ENCODE measurements at regions not wholly inside any gene's neighbourhood (a gene's known extent, or its start where the extent isn't known, plus 50 kb on each side); places are given as distances from the start of the nearest gene placed in this dataset.

DNA sequence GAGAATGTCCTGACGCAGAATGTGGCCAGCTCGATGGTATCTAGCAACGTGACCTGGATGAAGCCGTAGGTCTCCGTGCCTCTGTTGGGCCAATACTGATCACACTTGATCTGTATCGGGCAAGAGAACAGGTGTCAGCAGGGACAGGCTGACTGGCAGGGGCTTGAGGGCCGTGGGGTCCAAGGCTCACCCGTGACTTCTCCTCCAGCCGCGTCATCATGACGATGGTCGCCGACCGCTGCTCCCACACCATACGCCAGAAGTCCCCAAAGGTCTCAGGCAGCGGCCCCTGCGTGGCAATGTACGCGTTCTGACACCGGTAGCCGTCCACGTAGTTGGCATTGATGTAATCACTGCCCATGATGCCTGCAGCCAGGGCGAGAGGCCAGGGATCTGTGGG, 126.2 kb downstream of the PTPRS start:
- Histone ChIP-seq H3K4me3 (no peak overlapping the region), H3F3A (ENCODE audit: insufficient read depth, low read depth) (no peaks in the 10 kb centered on the region), H3K27me3 (ENCODE audit: insufficient read depth, low read depth) (no peaks in the 10 kb centered on the region), H3K36me3 (ENCODE audit: low read depth) (no peaks in the 10 kb centered on the region), H4K20me1 (ENCODE audit: insufficient read depth) (no peaks in the 10 kb centered on the region), H3K9me3 (ENCODE audit: insufficient read depth, low read depth) (no peaks in the 10 kb centered on the region), H3K9me2 (ENCODE audit: insufficient read depth) (no peaks in the 10 kb centered on the region), H3K4me1 (replicated peaks; ENCODE audit: insufficient read depth) (no peaks in the 10 kb centered on the region), H3K27ac (no peak overlapping the region), H3K4me2 (no peak overlapping the region), H3K79me2 (ENCODE audit: low read depth) (no peaks in the 10 kb centered on the region), H2AFZ (no peak overlapping the region)
- ChIA-PET CTCF (no interaction called here), POLR2A (ENCODE audit: unreplicated experiment) (no interaction called here)
- no TSS peak for BruUV-seq (replicated peaks)
- TF ChIP-seq, protein P1, sequence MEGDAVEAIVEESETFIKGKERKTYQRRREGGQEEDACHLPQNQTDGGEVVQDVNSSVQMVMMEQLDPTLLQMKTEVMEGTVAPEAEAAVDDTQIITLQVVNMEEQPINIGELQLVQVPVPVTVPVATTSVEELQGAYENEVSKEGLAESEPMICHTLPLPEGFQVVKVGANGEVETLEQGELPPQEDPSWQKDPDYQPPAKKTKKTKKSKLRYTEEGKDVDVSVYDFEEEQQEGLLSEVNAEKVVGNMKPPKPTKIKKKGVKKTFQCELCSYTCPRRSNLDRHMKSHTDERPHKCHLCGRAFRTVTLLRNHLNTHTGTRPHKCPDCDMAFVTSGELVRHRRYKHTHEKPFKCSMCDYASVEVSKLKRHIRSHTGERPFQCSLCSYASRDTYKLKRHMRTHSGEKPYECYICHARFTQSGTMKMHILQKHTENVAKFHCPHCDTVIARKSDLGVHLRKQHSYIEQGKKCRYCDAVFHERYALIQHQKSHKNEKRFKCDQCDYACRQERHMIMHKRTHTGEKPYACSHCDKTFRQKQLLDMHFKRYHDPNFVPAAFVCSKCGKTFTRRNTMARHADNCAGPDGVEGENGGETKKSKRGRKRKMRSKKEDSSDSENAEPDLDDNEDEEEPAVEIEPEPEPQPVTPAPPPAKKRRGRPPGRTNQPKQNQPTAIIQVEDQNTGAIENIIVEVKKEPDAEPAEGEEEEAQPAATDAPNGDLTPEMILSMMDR (conservative IDR thresholded peaks at IDR 0.05): no peak
- TF ChIP-seq EZH2 (IDR thresholded peaks at IDR 0.05; ENCODE audit: low read depth): no peak
- intact Hi-C loops (cut with micrococcal nuclease; ENCODE audit: unreplicated experiment): no loop called here
- no peak for DNase-seq

DNA sequence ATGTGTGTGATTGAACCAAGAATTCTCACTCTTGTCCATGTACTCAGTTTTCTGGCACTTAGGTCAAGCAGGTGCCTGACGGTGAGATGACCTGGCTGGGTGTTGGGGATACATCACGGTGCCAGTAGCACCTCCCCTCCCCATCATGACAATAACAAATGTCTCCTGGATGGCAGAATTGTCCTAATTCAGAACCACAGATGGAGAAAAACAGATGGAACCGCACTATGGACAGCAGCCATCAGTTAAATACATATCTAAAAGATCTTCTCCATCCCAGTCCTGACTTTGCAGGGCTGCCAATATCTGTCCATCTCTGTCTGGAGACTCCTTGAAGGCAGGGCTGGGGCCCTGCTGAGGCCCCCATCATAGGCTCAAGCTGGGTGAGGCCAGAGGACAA, 126.9 kb downstream of the PTPRS start:
- no peak for DNase-seq
- H3K27me3 ChIP-seq (ENCODE audit: insufficient read depth, low read depth): no peaks in the 10 kb centered on the region
- H3K79me2 ChIP-seq (ENCODE audit: low read depth): no peaks in the 10 kb centered on the region
- BruUV-seq (replicated peaks): no TSS peak
- no peaks in the 10 kb centered on the region for H4K20me1 ChIP-seq (ENCODE audit: insufficient read depth)
- no peaks in the 10 kb centered on the region for H3K9me2 ChIP-seq (ENCODE audit: insufficient read depth)
- H3K9me3 ChIP-seq (ENCODE audit: insufficient read depth, low read depth): no peaks in the 10 kb centered on the region
- H3K27ac ChIP-seq: no peak overlapping the region
- H3K4me1 ChIP-seq (replicated peaks; ENCODE audit: insufficient read depth): no peaks in the 10 kb centered on the region
- no peak for TF ChIP-seq EZH2 (IDR thresholded peaks at IDR 0.05; ENCODE audit: low read depth)
- TF ChIP-seq, protein P1 (conservative IDR thresholded peaks at IDR 0.05): no peak
- H3K4me3 ChIP-seq: no peak overlapping the region
- ChIA-PET POLR2A (ENCODE audit: unreplicated experiment) (no interaction called here), CTCF (no interaction called here)
- H3F3A ChIP-seq (ENCODE audit: insufficient read depth, low read depth): no peaks in the 10 kb centered on the region
- H2AFZ ChIP-seq: no peak overlapping the region
- H3K36me3 ChIP-seq (ENCODE audit: low read depth): no peaks in the 10 kb centered on the region
- H3K4me2 ChIP-seq: no peak overlapping the region
- intact Hi-C loops (cut with micrococcal nuclease; ENCODE audit: unreplicated experiment): no loop called here

DNA sequence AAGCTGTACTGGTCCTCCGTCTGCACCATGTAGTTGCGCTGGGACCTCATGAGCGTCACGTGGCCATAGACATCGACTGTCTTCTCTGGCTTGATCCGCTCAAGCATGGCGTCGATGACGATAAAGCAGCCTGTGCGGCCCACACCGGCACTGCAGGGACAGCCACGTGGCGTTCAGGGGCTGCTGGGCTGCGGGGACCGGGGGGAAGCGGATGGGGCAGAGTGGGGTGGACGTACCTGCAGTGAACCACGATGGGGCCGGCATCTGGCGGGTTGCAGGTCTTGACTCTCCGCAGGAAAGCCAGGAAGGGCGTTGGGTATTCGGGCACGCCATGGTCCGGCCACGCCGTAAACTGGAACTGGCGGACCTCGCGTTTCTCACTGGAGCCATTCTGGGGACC, 128.5 kb downstream of the PTPRS start:
- no peak for DNase-seq
- H3K4me3 ChIP-seq: no peak overlapping the region
- BruUV-seq (replicated peaks): no TSS peak
- H3K27ac ChIP-seq: no peak overlapping the region
- H3K36me3 ChIP-seq (ENCODE audit: low read depth): no peaks in the 10 kb centered on the region
- POLR2A ChIA-PET (ENCODE audit: unreplicated experiment): no interaction called here
- H3K4me1 ChIP-seq (replicated peaks; ENCODE audit: insufficient read depth): no peaks in the 10 kb centered on the region
- H3K9me3 ChIP-seq (ENCODE audit: insufficient read depth, low read depth): no peaks in the 10 kb centered on the region
- TF ChIP-seq EZH2 (IDR thresholded peaks at IDR 0.05; ENCODE audit: low read depth): no peak
- TF ChIP-seq, protein P1 (conservative IDR thresholded peaks at IDR 0.05): no peak
- H3K4me2 ChIP-seq: no peak overlapping the region
- no peak overlapping the region for H2AFZ ChIP-seq
- H3K27me3 ChIP-seq (ENCODE audit: insufficient read depth, low read depth): no peaks in the 10 kb centered on the region
- no peaks in the 10 kb centered on the region for H4K20me1 ChIP-seq (ENCODE audit: insufficient read depth)
- intact Hi-C loops (cut with micrococcal nuclease; ENCODE audit: unreplicated experiment): no loop called here
- H3K79me2 ChIP-seq (ENCODE audit: low read depth): no peaks in the 10 kb centered on the region
- no peaks in the 10 kb centered on the region for H3K9me2 ChIP-seq (ENCODE audit: insufficient read depth)
- H3F3A ChIP-seq (ENCODE audit: insufficient read depth, low read depth): no peaks in the 10 kb centered on the region
- CTCF ChIA-PET: no interaction called here

All from PC-9 (cell line).